ENCODE measurements at regions not wholly inside any gene's neighbourhood (a gene's known extent, or its start where the extent isn't known, plus 50 kb on each side); places are given as distances from the start of the nearest gene placed in this dataset.

- TF ChIP-seq, protein P1, sequence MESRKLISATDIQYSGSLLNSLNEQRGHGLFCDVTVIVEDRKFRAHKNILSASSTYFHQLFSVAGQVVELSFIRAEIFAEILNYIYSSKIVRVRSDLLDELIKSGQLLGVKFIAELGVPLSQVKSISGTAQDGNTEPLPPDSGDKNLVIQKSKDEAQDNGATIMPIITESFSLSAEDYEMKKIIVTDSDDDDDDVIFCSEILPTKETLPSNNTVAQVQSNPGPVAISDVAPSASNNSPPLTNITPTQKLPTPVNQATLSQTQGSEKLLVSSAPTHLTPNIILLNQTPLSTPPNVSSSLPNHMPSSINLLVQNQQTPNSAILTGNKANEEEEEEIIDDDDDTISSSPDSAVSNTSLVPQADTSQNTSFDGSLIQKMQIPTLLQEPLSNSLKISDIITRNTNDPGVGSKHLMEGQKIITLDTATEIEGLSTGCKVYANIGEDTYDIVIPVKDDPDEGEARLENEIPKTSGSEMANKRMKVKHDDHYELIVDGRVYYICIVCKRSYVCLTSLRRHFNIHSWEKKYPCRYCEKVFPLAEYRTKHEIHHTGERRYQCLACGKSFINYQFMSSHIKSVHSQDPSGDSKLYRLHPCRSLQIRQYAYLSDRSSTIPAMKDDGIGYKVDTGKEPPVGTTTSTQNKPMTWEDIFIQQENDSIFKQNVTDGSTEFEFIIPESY (IDR thresholded peaks at IDR 0.05; ENCODE audit: extremely low read depth, insufficient replicate concordance, low read length), result no peak
- TF ChIP-seq, protein P2, sequence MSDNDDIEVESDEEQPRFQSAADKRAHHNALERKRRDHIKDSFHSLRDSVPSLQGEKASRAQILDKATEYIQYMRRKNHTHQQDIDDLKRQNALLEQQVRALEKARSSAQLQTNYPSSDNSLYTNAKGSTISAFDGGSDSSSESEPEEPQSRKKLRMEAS (IDR thresholded peaks at IDR 0.05), result no peak
- TF ChIP-seq TCF7L2 (IDR thresholded peaks at IDR 0.05; ENCODE audit: borderline replicate concordance, extremely low read depth, insufficient read depth, insufficient read length) (no peak), RAD21 (IDR thresholded peaks at IDR 0.05; ENCODE audit: low read depth) (no peak), ATF3 (IDR thresholded peaks at IDR 0.05) (no peak), POLR2A (IDR thresholded peaks at IDR 0.05; ENCODE audit: borderline replicate concordance, extremely low read depth, insufficient read depth, insufficient read length) (no peak), ELF1 (IDR thresholded peaks at IDR 0.05; ENCODE audit: borderline replicate concordance, low read depth) (no peak), FOSL1 (IDR thresholded peaks at IDR 0.05; ENCODE audit: low read depth) (no peak), EGR1 (IDR thresholded peaks at IDR 0.05; ENCODE audit: low read depth) (no peak)
- TF ChIP-seq, protein P3, sequence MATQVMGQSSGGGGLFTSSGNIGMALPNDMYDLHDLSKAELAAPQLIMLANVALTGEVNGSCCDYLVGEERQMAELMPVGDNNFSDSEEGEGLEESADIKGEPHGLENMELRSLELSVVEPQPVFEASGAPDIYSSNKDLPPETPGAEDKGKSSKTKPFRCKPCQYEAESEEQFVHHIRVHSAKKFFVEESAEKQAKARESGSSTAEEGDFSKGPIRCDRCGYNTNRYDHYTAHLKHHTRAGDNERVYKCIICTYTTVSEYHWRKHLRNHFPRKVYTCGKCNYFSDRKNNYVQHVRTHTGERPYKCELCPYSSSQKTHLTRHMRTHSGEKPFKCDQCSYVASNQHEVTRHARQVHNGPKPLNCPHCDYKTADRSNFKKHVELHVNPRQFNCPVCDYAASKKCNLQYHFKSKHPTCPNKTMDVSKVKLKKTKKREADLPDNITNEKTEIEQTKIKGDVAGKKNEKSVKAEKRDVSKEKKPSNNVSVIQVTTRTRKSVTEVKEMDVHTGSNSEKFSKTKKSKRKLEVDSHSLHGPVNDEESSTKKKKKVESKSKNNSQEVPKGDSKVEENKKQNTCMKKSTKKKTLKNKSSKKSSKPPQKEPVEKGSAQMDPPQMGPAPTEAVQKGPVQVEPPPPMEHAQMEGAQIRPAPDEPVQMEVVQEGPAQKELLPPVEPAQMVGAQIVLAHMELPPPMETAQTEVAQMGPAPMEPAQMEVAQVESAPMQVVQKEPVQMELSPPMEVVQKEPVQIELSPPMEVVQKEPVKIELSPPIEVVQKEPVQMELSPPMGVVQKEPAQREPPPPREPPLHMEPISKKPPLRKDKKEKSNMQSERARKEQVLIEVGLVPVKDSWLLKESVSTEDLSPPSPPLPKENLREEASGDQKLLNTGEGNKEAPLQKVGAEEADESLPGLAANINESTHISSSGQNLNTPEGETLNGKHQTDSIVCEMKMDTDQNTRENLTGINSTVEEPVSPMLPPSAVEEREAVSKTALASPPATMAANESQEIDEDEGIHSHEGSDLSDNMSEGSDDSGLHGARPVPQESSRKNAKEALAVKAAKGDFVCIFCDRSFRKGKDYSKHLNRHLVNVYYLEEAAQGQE (IDR thresholded peaks at IDR 0.05; ENCODE audit: low read depth), result no peak
- Histone ChIP-seq H3K79me2 (ENCODE audit: insufficient read depth, low read length) (no peaks in the 10 kb centered on the region), H3K9me2 (ENCODE audit: insufficient read depth) (no peaks in the 10 kb centered on the region), H3K4me1 (ENCODE audit: control insufficient read depth in 1 of 2, insufficient read depth in 2 of 2, low read length in 2 of 2) (no peaks in the 10 kb centered on the region), H3K36me3 (ENCODE audit: control insufficient read depth in 1 of 2, insufficient read depth in 2 of 2, low read length in 2 of 2) (no peaks in the 10 kb centered on the region), H3K4me3 (replicated peaks in 1 of 2; ENCODE audit: low read depth in 1 of 2, low read length in 2 of 2) (no peak overlapping the region), H4K20me1 (ENCODE audit: insufficient read depth) (no peaks in the 10 kb centered on the region), H2AFZ (ENCODE audit: low read depth, low read length, poor library complexity, severe bottlenecking) (no peak overlapping the region), H3K9ac (ENCODE audit: low read length) (no peak overlapping the region), H3K27ac (ENCODE audit: low read depth, low read length) (no peak overlapping the region), H3K9me3 (ENCODE audit: control insufficient read depth in 1 of 2, insufficient read depth in 1 of 2, low read depth in 1 of 2, low read length in 2 of 2) (no peaks in the 10 kb centered on the region), H3K27me3 (ENCODE audit: insufficient read depth, low read length) (no peaks in the 10 kb centered on the region), H3K4me2 (ENCODE audit: low read length) (no peak overlapping the region)
- BruUV-seq (replicated peaks), result no TSS peak
- ATAC-seq (no peak), DNase-seq (ENCODE audit: low read depth, low spot score) (no peak)
- CTCF ChIA-PET, result no interaction called here
- RAD21 ChIA-PET (ENCODE audit: low non-redundant PET in 1 of 2, low total read pairs in 2 of 2, uncharacterized antibody in 2 of 2, unreplicated experiment in 2 of 2), result no interaction called here
- POLR2A ChIA-PET, result no interaction called here
- intact Hi-C loops (cut with micrococcal nuclease), result no loop called here
These were observed 830.1 kb upstream of the TMEFF2 start for GRCh38 chr2:193024791-193025190.

Measured in HCT116 (cell line).